Caco-2 (cell line): ENCODE measurements at regions not wholly inside any gene's neighbourhood (a gene's known extent, or its start where the extent isn't known, plus 50 kb on each side); places are given as distances from the start of the nearest gene placed in this dataset.

ENCODE experiments used
- BruUV-seq: library from RNA; stranded (reverse); fragments of 400-500 nt; replicated peaks from 2 replicates; lab custom pipeline; 2021; lab: Mats Ljungman, UMichigan
- CTCF ChIA-PET: fragments of 300-600 bp; sonication (Branson Sonifier 250); formaldehyde crosslinking; loops from one replicate; lab custom pipeline; 2022; ENCODE audit warnings: antibody characterized with exemption; lab: Charles Lee
- POLR2A ChIA-PET: fragments of 300-600 bp; sonication (Branson Sonifier 250); formaldehyde crosslinking; loops from one replicate; lab custom pipeline; 2022; ENCODE audit warnings: antibody characterized with exemption; lab: Charles Lee
- DNase-seq, 2 experiments: peaks; one replicate each; pipeline versions ENCODE4 v3.0.0 to v3.0.0-alpha.2; 2020 to 2022
- H3K27me3 ChIP-seq: replicated peaks from 2 replicates; pipeline ENCODE4 v1.6.0; 2011; ENCODE audit warnings: low read length; ENCODE audit not compliant: control insufficient read depth, insufficient read depth
- H3K36me3 ChIP-seq: 2 replicates; pipeline ENCODE4 v1.5.1; 2011; ENCODE audit warnings: low read length; ENCODE audit not compliant: control insufficient read depth, insufficient read depth
- H3K4me1 ChIP-seq: fragments of 250-450 bp; sonication (Bioruptor Pico); 2 replicates; pipeline ENCODE4 v1.5.1; 2020; ENCODE audit warnings: mild to moderate bottlenecking
- H3K4me3 ChIP-seq: 2 replicates; pipeline ENCODE4 v1.5.1; 2011; ENCODE audit warnings: low read depth, mild to moderate bottlenecking, control low read depth, low read length
- H3K9me3 ChIP-seq: fragments of 250-450 bp; sonication (Bioruptor Pico); 2 replicates; pipeline ENCODE4 v1.5.1; 2020; ENCODE audit warnings: mild to moderate bottlenecking, moderate library complexity
- H3K27ac Mint-ChIP-seq: one replicate; pipeline ENCODE4 v1.8.0; 2022; ENCODE audit warnings: mixed read lengths; ENCODE audit not compliant: unreplicated experiment
- H3K27me3 Mint-ChIP-seq: one replicate; pipeline ENCODE4 v1.8.0; 2022; ENCODE audit warnings: mixed read lengths; ENCODE audit not compliant: insufficient read depth, unreplicated experiment
- H3K36me3 Mint-ChIP-seq: one replicate; pipeline ENCODE4 v1.8.0; 2022; ENCODE audit warnings: mild to moderate bottlenecking, mixed read lengths; ENCODE audit not compliant: insufficient read depth, unreplicated experiment
- H3K4me1 Mint-ChIP-seq: one replicate; pipeline ENCODE4 v1.8.0; 2022; ENCODE audit warnings: low read depth, mixed read lengths; ENCODE audit not compliant: unreplicated experiment
- H3K4me3 Mint-ChIP-seq: one replicate; pipeline ENCODE4 v1.8.0; 2022; ENCODE audit warnings: mild to moderate bottlenecking, moderate library complexity, mixed read lengths; ENCODE audit not compliant: unreplicated experiment
- H3K9me3 Mint-ChIP-seq: one replicate; pipeline ENCODE4 v1.8.0; 2022; ENCODE audit warnings: mixed read lengths; ENCODE audit not compliant: unreplicated experiment
- intact Hi-C: fragments of 100-400 bp; cut with micrococcal nuclease; formaldehyde crosslinking; loops from one replicate; pipeline ENCODE4 v1.10.0; 2022; ENCODE audit not compliant: unreplicated experiment
- TF ChIP-seq, protein P1 (sequence below), 2 experiments: fragments of 200-600 bp in 1 of 2; IDR thresholded peaks; 1 replicate in 1 of 2; 2 replicates in 1 of 2; pipeline versions ENCODE4 v1.5.1 to v1.8.0; 2011 to 2022; ENCODE audit warnings: antibody characterized with exemption in 1 of 2, control low read depth in 1 of 2, inconsistent platforms in 1 of 2, low read depth in 1 of 2, low read length in 1 of 2, mild to moderate bottlenecking in 1 of 2, moderate library complexity in 1 of 2; ENCODE audit not compliant: insufficient read depth in 1 of 2, severe bottlenecking in 1 of 2, unreplicated experiment in 1 of 2

DNA sequence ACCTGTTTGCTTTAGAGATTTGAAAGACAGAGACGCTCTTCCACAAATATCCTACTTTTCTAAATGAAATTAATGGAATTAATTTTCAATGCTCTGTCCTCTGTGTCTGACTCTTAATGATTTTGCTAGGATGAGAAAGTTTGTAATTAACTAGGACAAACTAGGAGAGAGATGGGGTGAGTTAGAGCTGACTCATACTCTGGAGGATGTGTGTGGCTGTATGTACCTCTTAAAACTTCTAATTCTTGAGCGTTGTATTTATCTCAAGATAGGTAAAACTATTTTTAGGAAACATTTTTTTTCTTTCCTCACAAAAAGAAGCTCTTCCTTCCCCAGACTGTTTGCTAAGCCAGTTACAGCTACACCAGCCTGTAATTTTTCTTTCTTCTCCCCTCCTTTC is 178.8 kb upstream of the ANKRD30A start:
- Mint-ChIP-seq H3K27me3 (no peaks in the 10 kb centered on the region), H3K9me3 (no peaks in the 10 kb centered on the region), H3K4me3 (no peak overlapping the region), H3K4me1 (no peaks in the 10 kb centered on the region), H3K36me3 (no peaks in the 10 kb centered on the region), H3K27ac (no peak overlapping the region)
- Histone ChIP-seq H3K9me3 (0 out of 2 replicates have a peak, but pooled peaks cover 4% of the 10 kb centered on the region), H3K4me3 (no peak overlapping the region), H3K4me1 (no peaks in the 10 kb centered on the region), H3K36me3 (no peaks in the 10 kb centered on the region), H3K27me3 (no peaks in the 10 kb centered on the region)
- POLR2A ChIA-PET = no interaction called here
- TF ChIP-seq, protein P1, sequence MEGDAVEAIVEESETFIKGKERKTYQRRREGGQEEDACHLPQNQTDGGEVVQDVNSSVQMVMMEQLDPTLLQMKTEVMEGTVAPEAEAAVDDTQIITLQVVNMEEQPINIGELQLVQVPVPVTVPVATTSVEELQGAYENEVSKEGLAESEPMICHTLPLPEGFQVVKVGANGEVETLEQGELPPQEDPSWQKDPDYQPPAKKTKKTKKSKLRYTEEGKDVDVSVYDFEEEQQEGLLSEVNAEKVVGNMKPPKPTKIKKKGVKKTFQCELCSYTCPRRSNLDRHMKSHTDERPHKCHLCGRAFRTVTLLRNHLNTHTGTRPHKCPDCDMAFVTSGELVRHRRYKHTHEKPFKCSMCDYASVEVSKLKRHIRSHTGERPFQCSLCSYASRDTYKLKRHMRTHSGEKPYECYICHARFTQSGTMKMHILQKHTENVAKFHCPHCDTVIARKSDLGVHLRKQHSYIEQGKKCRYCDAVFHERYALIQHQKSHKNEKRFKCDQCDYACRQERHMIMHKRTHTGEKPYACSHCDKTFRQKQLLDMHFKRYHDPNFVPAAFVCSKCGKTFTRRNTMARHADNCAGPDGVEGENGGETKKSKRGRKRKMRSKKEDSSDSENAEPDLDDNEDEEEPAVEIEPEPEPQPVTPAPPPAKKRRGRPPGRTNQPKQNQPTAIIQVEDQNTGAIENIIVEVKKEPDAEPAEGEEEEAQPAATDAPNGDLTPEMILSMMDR (IDR thresholded peaks at IDR 0.05; ENCODE audit: insufficient read depth in 1 of 2, low read depth in 1 of 2, low read length in 1 of 2, severe bottlenecking in 1 of 2, unreplicated experiment in 1 of 2) = no peak
- DNase-seq = no peak
- intact Hi-C loops = no loop called here
- BruUV-seq = no TSS peak
- CTCF ChIA-PET = no interaction called here

DNA sequence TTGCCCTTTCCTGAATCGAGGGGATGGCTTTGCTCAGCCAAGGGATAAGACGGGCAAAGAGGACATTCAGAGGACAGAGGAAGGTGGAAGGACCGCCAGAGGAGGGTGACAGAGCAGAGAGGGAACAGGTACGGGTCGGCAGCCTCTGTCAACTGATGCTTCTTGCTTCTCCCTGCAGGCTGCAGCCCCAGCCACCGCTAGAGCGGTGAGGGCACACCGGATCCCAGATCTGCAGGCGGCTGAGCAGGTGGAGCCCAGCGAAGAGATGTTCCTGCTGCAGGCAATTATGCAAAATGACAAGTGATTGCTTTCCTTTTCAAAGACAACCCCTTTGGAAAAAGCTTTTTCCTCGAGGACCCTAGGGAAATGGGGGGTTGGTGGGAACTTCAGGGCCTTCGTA is 181.9 kb upstream of the ANKRD30A start:
- intact Hi-C loops = no loop called here
- H3K27ac Mint-ChIP-seq = no peak overlapping the region
- Histone ChIP-seq H3K36me3 (no peaks in the 10 kb centered on the region), H3K9me3 (peaks cover 4% of the 10 kb centered on the region; the same call in 1 of the 2 replicates), H3K4me3 (no peak overlapping the region), H3K27me3 (no peaks in the 10 kb centered on the region), H3K4me1 (no peaks in the 10 kb centered on the region)
- ChIA-PET CTCF (no interaction called here), POLR2A (no interaction called here)
- no peak for DNase-seq
- TF ChIP-seq, protein P1 (IDR thresholded peaks at IDR 0.05; ENCODE audit: insufficient read depth in 1 of 2, low read depth in 1 of 2, low read length in 1 of 2, severe bottlenecking in 1 of 2, unreplicated experiment in 1 of 2) = no peak
- no TSS peak for BruUV-seq
- H3K36me3 Mint-ChIP-seq = no peaks in the 10 kb centered on the region
- no peak overlapping the region for H3K4me3 Mint-ChIP-seq
- no peaks in the 10 kb centered on the region for H3K4me1 Mint-ChIP-seq
- no peaks in the 10 kb centered on the region for H3K9me3 Mint-ChIP-seq
- H3K27me3 Mint-ChIP-seq = no peaks in the 10 kb centered on the region

DNA sequence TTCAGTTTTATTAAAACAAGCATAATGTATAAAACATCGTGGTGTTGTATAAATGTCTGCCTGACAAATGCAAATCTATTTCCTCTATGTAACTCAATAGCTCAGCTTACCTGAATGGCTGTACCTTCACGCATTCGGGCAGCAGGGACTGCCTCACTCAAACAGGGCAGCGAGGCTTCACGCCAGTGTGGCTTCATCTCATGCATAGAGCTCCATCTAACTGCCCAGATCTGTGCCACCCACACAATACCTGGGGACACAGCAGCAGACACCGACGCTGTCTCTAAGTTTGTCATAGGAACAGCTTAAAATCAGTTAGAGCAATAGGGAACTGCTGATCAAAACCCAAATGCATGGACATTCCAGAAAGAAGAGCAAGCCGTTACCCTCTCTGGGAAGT is 182.8 kb upstream of the ANKRD30A start:
- POLR2A ChIA-PET = no interaction called here
- Mint-ChIP-seq H3K36me3 (no peaks in the 10 kb centered on the region), H3K27ac (no peak overlapping the region), H3K4me3 (no peak overlapping the region), H3K9me3 (no peaks in the 10 kb centered on the region), H3K27me3 (no peaks in the 10 kb centered on the region), H3K4me1 (no peaks in the 10 kb centered on the region)
- TF ChIP-seq, protein P1 (IDR thresholded peaks at IDR 0.05; ENCODE audit: insufficient read depth in 1 of 2, low read depth in 1 of 2, low read length in 1 of 2, severe bottlenecking in 1 of 2, unreplicated experiment in 1 of 2) = no peak
- Histone ChIP-seq H3K27me3 (no peaks in the 10 kb centered on the region), H3K4me1 (no peaks in the 10 kb centered on the region), H3K36me3 (no peaks in the 10 kb centered on the region), H3K9me3 (peaks cover 4% of the 10 kb centered on the region; the same call in 1 of the 2 replicates), H3K4me3 (no peak overlapping the region)
- intact Hi-C loops = no loop called here
- BruUV-seq = no TSS peak
- CTCF ChIA-PET = no interaction called here
- DNase-seq = no peak
